Vagina (tissue), 2 donors: ENCODE measurements at regions not wholly inside any gene's neighbourhood (a gene's known extent, or its start where the extent isn't known, plus 50 kb on each side); places are given as distances from the start of the nearest gene placed in this dataset.

Experiments
- POLR2AphosphoS5 ChIP-seq, 2 donors: sonication (generic); formaldehyde crosslinking; IDR thresholded peaks; one replicate each; pipeline ENCODE4 v1.9.0; 2017; ENCODE audit warnings: antibody characterized with exemption in 2 of 2, mild to moderate bottlenecking in 2 of 2, low read depth in 1 of 2; ENCODE audit not compliant: insufficient read depth in 1 of 2
- TF ChIP-seq, protein P1 (sequence below), 3 experiments: fragments of 450-650 bp in 2 of 3; fragments of 200-600 bp in 1 of 3; sonication (generic) in 1 of 3; IDR thresholded peaks; one replicate each; pipeline ENCODE4 v1.5.1; 2017 to 2019; ENCODE audit warnings: antibody characterized with exemption in 3 of 3, mild to moderate bottlenecking in 2 of 3, moderate library complexity in 2 of 3

DNA sequence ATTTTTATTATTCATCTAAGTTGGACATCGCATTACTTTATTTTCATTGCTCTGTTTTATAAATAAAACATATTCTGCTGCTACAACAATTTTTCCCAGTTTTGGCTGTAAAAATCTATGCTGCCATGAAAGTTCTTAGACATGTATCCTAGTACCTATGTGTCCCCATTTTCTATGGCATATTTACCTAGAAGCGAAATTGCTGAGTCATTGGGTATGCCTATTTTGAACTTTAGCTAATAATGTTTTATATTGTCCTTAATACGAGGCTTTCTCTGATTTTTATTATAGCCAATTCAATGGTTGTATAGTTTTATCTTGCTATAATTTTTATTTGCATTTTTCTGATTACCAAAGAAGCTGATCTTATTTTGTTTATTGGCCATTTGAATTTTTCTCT lies 110.5 kb upstream of the DPP10 start:
- TF ChIP-seq POLR2AphosphoS5 (IDR thresholded peaks at IDR 0.05; ENCODE audit: insufficient read depth in 1 of 2, low read depth in 1 of 2) = no peak
- TF ChIP-seq, protein P1, sequence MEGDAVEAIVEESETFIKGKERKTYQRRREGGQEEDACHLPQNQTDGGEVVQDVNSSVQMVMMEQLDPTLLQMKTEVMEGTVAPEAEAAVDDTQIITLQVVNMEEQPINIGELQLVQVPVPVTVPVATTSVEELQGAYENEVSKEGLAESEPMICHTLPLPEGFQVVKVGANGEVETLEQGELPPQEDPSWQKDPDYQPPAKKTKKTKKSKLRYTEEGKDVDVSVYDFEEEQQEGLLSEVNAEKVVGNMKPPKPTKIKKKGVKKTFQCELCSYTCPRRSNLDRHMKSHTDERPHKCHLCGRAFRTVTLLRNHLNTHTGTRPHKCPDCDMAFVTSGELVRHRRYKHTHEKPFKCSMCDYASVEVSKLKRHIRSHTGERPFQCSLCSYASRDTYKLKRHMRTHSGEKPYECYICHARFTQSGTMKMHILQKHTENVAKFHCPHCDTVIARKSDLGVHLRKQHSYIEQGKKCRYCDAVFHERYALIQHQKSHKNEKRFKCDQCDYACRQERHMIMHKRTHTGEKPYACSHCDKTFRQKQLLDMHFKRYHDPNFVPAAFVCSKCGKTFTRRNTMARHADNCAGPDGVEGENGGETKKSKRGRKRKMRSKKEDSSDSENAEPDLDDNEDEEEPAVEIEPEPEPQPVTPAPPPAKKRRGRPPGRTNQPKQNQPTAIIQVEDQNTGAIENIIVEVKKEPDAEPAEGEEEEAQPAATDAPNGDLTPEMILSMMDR (IDR thresholded peaks at IDR 0.05) = no peak
